GM12878 (cell line): ENCODE measurements at regions not wholly inside any gene's neighbourhood (a gene's known extent, or its start where the extent isn't known, plus 50 kb on each side); places are given as distances from the start of the nearest gene placed in this dataset.

Source experiments
- ATAC-seq: fragments of 200-7000 bp; cut with Tn5 transposase; 3 replicates; pipeline ENCODE4 v1.9.1; 2020; ENCODE audit warnings: mild to moderate bottlenecking, moderate library complexity
- BruUV-seq: library from RNA; stranded (reverse); fragments of 400-500 nt; replicated peaks from 2 replicates; lab custom pipeline; 2021; lab: Mats Ljungman, UMichigan
- CTCF ChIA-PET: fragments of 300-600 bp; sonication (Branson Sonifier 250); formaldehyde crosslinking; extraction: SDS; loops from one replicate; lab custom pipeline; 2021; ENCODE audit warnings: inconsistent platforms; lab: Yijun Ruan, JAX
- POLR2A ChIA-PET: fragments of 350-600 bp; formaldehyde crosslinking; extraction: SDS; loops from one replicate; lab custom pipeline; 2021; ENCODE audit warnings: inconsistent platforms; lab: Charles Lee
- RAD21 ChIA-PET: fragments of 300-600 bp; sonication (Branson Sonifier 250); formaldehyde crosslinking; loops from one replicate; lab custom pipeline; 2023; ENCODE audit warnings: antibody characterized with exemption; ENCODE audit not compliant: unreplicated experiment; lab: Charles Lee
- SMC1A ChIA-PET: fragments of 300-600 bp; sonication (Branson Sonifier 250); formaldehyde crosslinking; loops from one replicate; lab custom pipeline; 2023; ENCODE audit not compliant: unreplicated experiment, uncharacterized antibody; lab: Charles Lee
- DNase-seq: peaks from one replicate; pipeline ENCODE4 v3.0.0-alpha.2; 2011; ENCODE audit warnings: low read depth, low spot score
- FAIRE-seq: peaks from 3 replicates; lab custom pipeline; 2011; peaks lifted over from hg19 to GRCh38; lab: Jason Lieb, UNC
- H2AFZ ChIP-seq: 2 replicates; pipeline ENCODE4 v1.6.0; 2011; ENCODE audit warnings: low read depth, low read length, control low read depth; ENCODE audit not compliant: control insufficient read depth
- H3K27ac ChIP-seq: 2 replicates; pipeline ENCODE4 v1.5.1; 2011; ENCODE audit warnings: control low read depth; ENCODE audit not compliant: control insufficient read depth, insufficient read depth
- H3K27me3 ChIP-seq, 2 experiments: replicated peaks in 1 of 2; 2 replicates each; pipeline versions ENCODE4 v1.6.0 to v1.6.1; 2011; ENCODE audit warnings: low read length in 1 of 2; ENCODE audit not compliant: control insufficient read depth in 2 of 2, insufficient read depth in 2 of 2
- H3K36me3 ChIP-seq, 2 experiments: 2 replicates each; pipeline ENCODE4 v1.5.1; 2011; ENCODE audit warnings: low read length in 1 of 2; ENCODE audit not compliant: control insufficient read depth in 2 of 2, insufficient read depth in 2 of 2
- H3K4me1 ChIP-seq: 2 replicates; pipeline ENCODE4 v1.6.1; 2011; ENCODE audit warnings: mild to moderate bottlenecking, low read length, moderate library complexity, mixed read lengths; ENCODE audit not compliant: control insufficient read depth, insufficient read depth
- H3K4me2 ChIP-seq: 2 replicates; pipeline ENCODE4 v1.6.0; 2011; ENCODE audit warnings: control low read depth; ENCODE audit not compliant: control insufficient read depth, insufficient read depth
- H3K4me3 ChIP-seq: fragments of 200-600 bp; sonication (generic); 2 replicates; pipeline ENCODE4 v1.5.1; 2016
- H3K79me2 ChIP-seq: 2 replicates; pipeline ENCODE4 v1.6.0; 2011; ENCODE audit warnings: low read length; ENCODE audit not compliant: control insufficient read depth, insufficient read depth
- H3K9ac ChIP-seq: 2 replicates; pipeline ENCODE4 v1.8.0; 2011; ENCODE audit warnings: low read length, control low read depth, mixed read lengths; ENCODE audit not compliant: control insufficient read depth, insufficient read depth
- H3K9me3 ChIP-seq: replicated peaks from 3 replicates; pipeline ENCODE4 v1.5.1; 2011; ENCODE audit warnings: mild to moderate bottlenecking, low read length; ENCODE audit not compliant: control insufficient read depth, insufficient read depth
- H4K20me1 ChIP-seq: 2 replicates; pipeline ENCODE4 v1.6.0; 2011; ENCODE audit not compliant: control insufficient read depth, insufficient read depth
- ASH2L ChIP-seq: fragments of 300-600, 200-600 bp; sonication (generic); IDR thresholded peaks from 2 replicates; pipeline ENCODE4 v1.6.1; 2017; ENCODE audit warnings: low read depth, mild to moderate bottlenecking, borderline replicate concordance
- ATF7 ChIP-seq: fragments of 450-650 bp; IDR thresholded peaks from 2 replicates; pipeline ENCODE4 v1.6.1; 2016; ENCODE audit warnings: low read depth, mild to moderate bottlenecking
- BACH1 ChIP-seq: fragments of 450-650 bp; IDR thresholded peaks from 2 replicates; pipeline ENCODE4 v1.6.1; 2017; ENCODE audit warnings: mild to moderate bottlenecking, borderline replicate concordance
- CREM ChIP-seq: IDR thresholded peaks from 2 replicates; pipeline ENCODE4 v1.6.1; 2014; ENCODE audit warnings: antibody characterized with exemption, low read depth
- EP300 ChIP-seq, 2 experiments: fragments of 150-350 bp in 1 of 2; IDR thresholded peaks; 2 replicates each; pipeline ENCODE4 v1.6.1; 2011 to 2012; ENCODE audit warnings: low read depth in 2 of 2, low read length in 2 of 2, borderline replicate concordance in 1 of 2, improper control_type of control experiment in 1 of 2, inconsistent platforms in 1 of 2; ENCODE audit not compliant: control insufficient read depth in 1 of 2
- GABPA ChIP-seq: IDR thresholded peaks from 2 replicates; pipeline ENCODE4 v1.6.1; 2014; ENCODE audit warnings: antibody characterized with exemption, low read depth, mild to moderate bottlenecking, inconsistent platforms
- KDM1A ChIP-seq: fragments of 200-600 bp; sonication (generic); IDR thresholded peaks from 2 replicates; pipeline ENCODE4 v1.6.1; 2016; ENCODE audit warnings: borderline replicate concordance
- MEF2B ChIP-seq: fragments of 450-650 bp; IDR thresholded peaks from 2 replicates; pipeline ENCODE4 v1.6.1; 2018; ENCODE audit warnings: mild to moderate bottlenecking, moderate library complexity; ENCODE audit not compliant: partially characterized antibody, poor library complexity, severe bottlenecking
- MYB ChIP-seq: fragments of 150-350 bp; IDR thresholded peaks from 2 replicates; pipeline ENCODE4 v1.6.1; 2014; ENCODE audit warnings: mild to moderate bottlenecking, low read depth, low read length, borderline replicate concordance
- NR2C1 ChIP-seq: fragments of 450-650 bp; IDR thresholded peaks from 2 replicates; pipeline ENCODE4 v1.6.1; 2017; ENCODE audit warnings: antibody characterized with exemption, mild to moderate bottlenecking, moderate library complexity
- NR2C2 ChIP-seq: IDR thresholded peaks from 2 replicates; pipeline ENCODE4 v1.6.1; 2011; ENCODE audit warnings: borderline replicate concordance, low read depth; ENCODE audit not compliant: control insufficient read depth, insufficient read length
- POLR2A ChIP-seq: IDR thresholded peaks from 2 replicates; pipeline ENCODE4 v1.6.1; 2011; ENCODE audit warnings: low read depth, mild to moderate bottlenecking, low read length
- POLR2AphosphoS2 ChIP-seq: IDR thresholded peaks from 2 replicates; pipeline ENCODE4 v1.6.1; 2011; ENCODE audit warnings: low read depth, mild to moderate bottlenecking, low read length, improper control_type of control experiment, moderate library complexity
- POLR2AphosphoS5 ChIP-seq: IDR thresholded peaks from 2 replicates; pipeline ENCODE4 v1.6.1; 2011; ENCODE audit warnings: mild to moderate bottlenecking, low read length, inconsistent platforms
- RAD21 ChIP-seq: IDR thresholded peaks from 2 replicates; pipeline ENCODE4 v1.6.1; 2011; ENCODE audit warnings: mild to moderate bottlenecking, low read depth, low read length, moderate library complexity; ENCODE audit not compliant: insufficient read depth
- RAD51 ChIP-seq: fragments of 450-650 bp; IDR thresholded peaks from 2 replicates; pipeline ENCODE4 v1.6.1; 2016; ENCODE audit warnings: moderate library complexity, mild to moderate bottlenecking, inconsistent platforms
- RCOR1 ChIP-seq: conservative IDR thresholded peaks from 2 replicates; pipeline ENCODE4 v1.6.1; 2012; ENCODE audit warnings: low read depth, low read length, improper control_type of control experiment
- TCF12 ChIP-seq: IDR thresholded peaks from 2 replicates; pipeline ENCODE4 v1.6.1; 2011; ENCODE audit warnings: low read depth, mild to moderate bottlenecking, low read length
- ZNF217 ChIP-seq: fragments of 450-650 bp; IDR thresholded peaks from 2 replicates; pipeline ENCODE4 v1.6.1; 2017; ENCODE audit warnings: antibody characterized with exemption, mild to moderate bottlenecking
- WGBS: methylation state at CpG from one replicate; pipeline ENCODE4 v1.1.6; 2016; ENCODE audit warnings: low lambda C conversion rate; ENCODE audit not compliant: insufficient replicate concordance, insufficient coverage; ENCODE audit errors: missing lambda C conversion rate; 5-methylcytosine and 5-hydroxymethylcytosine counted together
- in situ Hi-C: fragments of 300-500 bp; cut with MboI; formaldehyde crosslinking; loops from 9 replicates; pipeline ENCODE4 v1.14.3; 2018; ENCODE audit warnings: mixed read lengths
- intact Hi-C: fragments of 100-400 bp; cut with micrococcal nuclease; formaldehyde crosslinking; loops from one replicate; pipeline ENCODE4 v1.14.2; 2022; ENCODE audit not compliant: unreplicated experiment
- TF ChIP-seq, protein P1 (sequence below): fragments of 450-650 bp; IDR thresholded peaks from 2 replicates; pipeline ENCODE4 v1.6.1; 2017; ENCODE audit warnings: mild to moderate bottlenecking, moderate library complexity

DNA sequence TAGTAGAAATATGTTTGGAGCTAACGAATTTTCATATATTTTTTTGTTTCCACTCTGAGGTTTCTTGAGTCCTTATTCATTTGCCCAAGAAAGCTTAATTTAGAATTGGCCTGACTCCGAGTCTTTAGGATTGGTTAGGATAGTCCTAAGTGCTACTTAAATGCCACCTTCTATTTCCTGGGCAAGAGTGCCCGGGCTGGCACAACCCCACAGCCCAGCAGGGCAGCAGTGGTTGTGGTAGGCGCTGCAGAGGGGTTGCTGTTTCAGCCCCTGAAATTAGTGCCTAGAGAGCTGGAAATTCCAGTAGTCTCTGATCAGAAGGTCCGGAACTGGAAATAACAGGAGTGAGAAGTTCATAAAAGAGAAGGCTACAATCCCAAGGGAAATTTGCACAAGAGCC is 139.4 kb upstream of the TENT5A start:
- DNase-seq: no peak
- ChIA-PET SMC1A (interaction anchor here (0.6 to 3.7 kb wide), 6 partner anchors 9 to 114 kb away, joined by 3 to 16 read pairs (median 4); no protein-coding TSS in a partner anchor), POLR2A (no interaction called here), CTCF (interaction anchor here (0.6 to 0.8 kb wide), 2 partner anchors 16 kb away, joined by 3 read pairs; no protein-coding TSS in a partner anchor), RAD21 (no interaction called here)
- H3K79me2 ChIP-seq: no peaks in the 10 kb centered on the region
- no peak overlapping the region for H3K27ac ChIP-seq
- 13% methylated on average over 5 of the region's 5 CpGs for WGBS
- H4K20me1 ChIP-seq: no peaks in the 10 kb centered on the region
- TF ChIP-seq EP300 (IDR thresholded peaks at IDR 0.05; ENCODE audit: borderline replicate concordance in 1 of 2, control insufficient read depth in 1 of 2, low read depth in 2 of 2, low read length in 2 of 2) (no peak), GABPA (no peak), POLR2AphosphoS5 (no peak), BACH1 (no peak), POLR2A (no peak), MYB (no peak), NR2C1 (no peak), ATF7 (no peak), NR2C2 (no peak), TCF12 (no peak), ASH2L (no peak), POLR2AphosphoS2 (no peak), RCOR1 (no peak), RAD51 (no peak), KDM1A (no peak), MEF2B (no peak), RAD21 (no peak), ZNF217 (no peak), CREM (no peak)
- TF ChIP-seq, protein P1, sequence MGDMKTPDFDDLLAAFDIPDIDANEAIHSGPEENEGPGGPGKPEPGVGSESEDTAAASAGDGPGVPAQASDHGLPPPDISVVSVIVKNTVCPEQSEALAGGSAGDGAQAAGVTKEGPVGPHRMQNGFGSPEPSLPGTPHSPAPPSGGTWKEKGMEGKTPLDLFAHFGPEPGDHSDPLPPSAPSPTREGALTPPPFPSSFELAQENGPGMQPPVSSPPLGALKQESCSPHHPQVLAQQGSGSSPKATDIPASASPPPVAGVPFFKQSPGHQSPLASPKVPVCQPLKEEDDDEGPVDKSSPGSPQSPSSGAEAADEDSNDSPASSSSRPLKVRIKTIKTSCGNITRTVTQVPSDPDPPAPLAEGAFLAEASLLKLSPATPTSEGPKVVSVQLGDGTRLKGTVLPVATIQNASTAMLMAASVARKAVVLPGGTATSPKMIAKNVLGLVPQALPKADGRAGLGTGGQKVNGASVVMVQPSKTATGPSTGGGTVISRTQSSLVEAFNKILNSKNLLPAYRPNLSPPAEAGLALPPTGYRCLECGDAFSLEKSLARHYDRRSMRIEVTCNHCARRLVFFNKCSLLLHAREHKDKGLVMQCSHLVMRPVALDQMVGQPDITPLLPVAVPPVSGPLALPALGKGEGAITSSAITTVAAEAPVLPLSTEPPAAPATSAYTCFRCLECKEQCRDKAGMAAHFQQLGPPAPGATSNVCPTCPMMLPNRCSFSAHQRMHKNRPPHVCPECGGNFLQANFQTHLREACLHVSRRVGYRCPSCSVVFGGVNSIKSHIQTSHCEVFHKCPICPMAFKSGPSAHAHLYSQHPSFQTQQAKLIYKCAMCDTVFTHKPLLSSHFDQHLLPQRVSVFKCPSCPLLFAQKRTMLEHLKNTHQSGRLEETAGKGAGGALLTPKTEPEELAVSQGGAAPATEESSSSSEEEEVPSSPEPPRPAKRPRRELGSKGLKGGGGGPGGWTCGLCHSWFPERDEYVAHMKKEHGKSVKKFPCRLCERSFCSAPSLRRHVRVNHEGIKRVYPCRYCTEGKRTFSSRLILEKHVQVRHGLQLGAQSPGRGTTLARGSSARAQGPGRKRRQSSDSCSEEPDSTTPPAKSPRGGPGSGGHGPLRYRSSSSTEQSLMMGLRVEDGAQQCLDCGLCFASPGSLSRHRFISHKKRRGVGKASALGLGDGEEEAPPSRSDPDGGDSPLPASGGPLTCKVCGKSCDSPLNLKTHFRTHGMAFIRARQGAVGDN: no peak
- in situ Hi-C loops (no loop called here), intact Hi-C loops (no loop called here)
- no peak overlapping the region for H3K9ac ChIP-seq
- ATAC-seq: no peak
- H3K4me1 ChIP-seq: no peaks in the 10 kb centered on the region
- H3K27me3 ChIP-seq: no peaks in the 10 kb centered on the region
- no peak overlapping the region for H2AFZ ChIP-seq
- BruUV-seq: no TSS peak
- no peak overlapping the region for H3K4me3 ChIP-seq
- no peak for FAIRE-seq
- no peak overlapping the region for H3K4me2 ChIP-seq
- no peaks in the 10 kb centered on the region for H3K36me3 ChIP-seq
- H3K9me3 ChIP-seq: no peaks in the 10 kb centered on the region
